Panc1 (cell line): ENCODE measurements at regions not wholly inside any gene's neighbourhood (a gene's known extent, or its start where the extent isn't known, plus 50 kb on each side); places are given as distances from the start of the nearest gene placed in this dataset.

ENCODE experiments used
- ATAC-seq: fragments of 200-7000 bp; cut with Tn5 transposase; 2 replicates; pipeline ENCODE4 v1.9.1; 2020; ENCODE audit warnings: mild to moderate bottlenecking, moderate library complexity
- BruUV-seq: library from RNA; stranded (reverse); fragments of 400-500 nt; replicated peaks from 2 replicates; lab custom pipeline; 2021; lab: Mats Ljungman, UMichigan
- CTCF ChIA-PET: fragments of 300-600 bp; sonication (Branson Sonifier 250); formaldehyde crosslinking; loops from one replicate; lab custom pipeline; 2022; ENCODE audit warnings: antibody characterized with exemption; lab: Charles Lee
- POLR2A ChIA-PET: fragments of 300-600 bp; sonication (Branson Sonifier 250); formaldehyde crosslinking; loops from one replicate; lab custom pipeline; 2022; ENCODE audit warnings: antibody characterized with exemption; lab: Charles Lee
- DNase-seq: peaks from one replicate; pipeline ENCODE4 v3.0.0-alpha.2; 2010; ENCODE audit warnings: low read depth, low spot score
- H3K27ac ChIP-seq: 2 replicates; pipeline ENCODE4 v1.5.1; 2011; ENCODE audit warnings: mild to moderate bottlenecking, low read length, inconsistent platforms
- H3K27me3 ChIP-seq: fragments of 200-500 bp; sonication (Bioruptor generic); 2 replicates; pipeline ENCODE4 v1.6.0; 2014; ENCODE audit warnings: low read length, inconsistent platforms; ENCODE audit not compliant: control insufficient read depth, insufficient read depth
- H3K36me3 ChIP-seq: fragments of 200-500 bp; sonication (Bioruptor generic); 2 replicates; pipeline ENCODE4 v1.5.1; 2014; ENCODE audit warnings: inconsistent platforms, mild to moderate bottlenecking, low read length, moderate library complexity; ENCODE audit not compliant: control insufficient read depth, insufficient read depth
- H3K4me1 ChIP-seq: 2 replicates; pipeline ENCODE4 v1.5.1; 2011; ENCODE audit warnings: inconsistent platforms, mild to moderate bottlenecking, low read length, moderate library complexity; ENCODE audit not compliant: control insufficient read depth, insufficient read depth
- H3K4me3 ChIP-seq, 2 experiments: 2 replicates each; pipeline ENCODE4 v1.5.1; 2011 to 2012; ENCODE audit warnings: low read depth in 2 of 2, low read length in 2 of 2, mild to moderate bottlenecking in 2 of 2, inconsistent platforms in 1 of 2, moderate library complexity in 1 of 2
- H3K9me3 ChIP-seq: fragments of 200-500 bp; sonication (Bioruptor generic); 2 replicates; pipeline ENCODE4 v1.5.1; 2014; ENCODE audit warnings: low read depth, mild to moderate bottlenecking, inconsistent platforms, low read length, moderate library complexity; ENCODE audit not compliant: control insufficient read depth, insufficient read depth
- POLR2AphosphoS5 ChIP-seq: IDR thresholded peaks from 2 replicates; pipeline ENCODE4 v1.6.1; 2012; ENCODE audit warnings: mild to moderate bottlenecking, low read depth, low read length, moderate library complexity
- SIN3A ChIP-seq: IDR thresholded peaks from 2 replicates; pipeline ENCODE4 v1.6.1; 2012; ENCODE audit warnings: low read depth, mild to moderate bottlenecking, low read length, moderate library complexity, borderline replicate concordance; ENCODE audit not compliant: insufficient read depth
- TCF7L2 ChIP-seq: IDR thresholded peaks from 2 replicates; pipeline ENCODE4 v1.6.1; 2011; ENCODE audit warnings: mild to moderate bottlenecking, low read depth, low read length, inconsistent platforms
- in situ Hi-C: cut with HindIII; loops from 2 replicates; pipeline ENCODE4 v1.10.0; 2016; ENCODE audit warnings: low sequenced_read_pairs, low pct_unique_long_range_greater_than_20kb
- intact Hi-C: fragments of 100-400 bp; cut with micrococcal nuclease; formaldehyde crosslinking; loops from one replicate; pipeline ENCODE4 v1.10.0; 2022; ENCODE audit not compliant: unreplicated experiment
- TF ChIP-seq, protein P1 (sequence below): fragments of 450-650 bp; IDR thresholded peaks from 2 replicates; pipeline ENCODE4 v1.5.1; 2017; ENCODE audit warnings: mild to moderate bottlenecking
- TF ChIP-seq, protein P2 (sequence below), 2 experiments: IDR thresholded peaks; 2 replicates each; pipeline ENCODE4 v1.6.1; 2011 to 2012; ENCODE audit warnings: low read depth in 2 of 2, control low read depth in 1 of 2, low read length in 1 of 2, mild to moderate bottlenecking in 1 of 2, moderate library complexity in 1 of 2; ENCODE audit not compliant: insufficient read depth in 1 of 2

DNA sequence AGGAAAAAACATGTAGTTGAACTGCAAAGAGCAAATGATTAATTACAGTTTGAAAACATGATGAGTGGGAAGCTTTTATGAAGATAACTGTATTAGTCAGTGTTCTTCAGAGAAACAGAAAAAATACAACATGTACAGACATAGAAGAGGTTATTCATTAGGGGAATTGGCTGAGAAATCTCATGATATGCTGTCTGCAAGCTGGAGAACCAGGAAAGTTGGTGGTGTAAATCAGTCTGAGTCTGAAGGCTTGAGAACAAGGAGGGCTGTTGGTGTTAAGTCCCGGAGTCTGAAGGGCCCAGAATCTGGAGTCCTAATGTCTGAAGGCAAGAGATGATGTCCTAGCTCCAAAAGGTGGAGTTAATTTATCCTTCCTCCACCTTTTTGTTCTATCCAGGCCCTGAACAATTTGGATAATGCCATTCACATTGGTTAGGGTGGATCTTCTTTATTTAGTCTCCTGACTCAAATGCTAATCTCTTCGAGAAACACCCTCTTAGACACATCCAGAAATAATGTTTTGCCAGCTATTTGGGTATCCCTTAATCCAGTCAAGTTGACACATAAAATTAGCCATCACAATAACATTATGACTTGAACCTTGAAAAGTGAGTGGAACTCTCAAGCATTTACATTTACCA lies 672.9 kb upstream of the PTBP2 start:
- Histone ChIP-seq H3K27ac (no peak overlapping the region), H3K9me3 (no peaks in the 10 kb centered on the region), H3K27me3 (no peaks in the 10 kb centered on the region), H3K4me3 (no peak overlapping the region), H3K36me3 (no peaks in the 10 kb centered on the region), H3K4me1 (no peaks in the 10 kb centered on the region)
- BruUV-seq, result no TSS peak
- ChIA-PET CTCF (no interaction called here), POLR2A (no interaction called here)
- intact Hi-C loops, result no loop called here
- DNase-seq (no peak), ATAC-seq (no peak)
- in situ Hi-C loops, result no loop called here
- TF ChIP-seq POLR2AphosphoS5 (no peak), TCF7L2 (no peak), SIN3A (no peak)
- TF ChIP-seq, protein P1, sequence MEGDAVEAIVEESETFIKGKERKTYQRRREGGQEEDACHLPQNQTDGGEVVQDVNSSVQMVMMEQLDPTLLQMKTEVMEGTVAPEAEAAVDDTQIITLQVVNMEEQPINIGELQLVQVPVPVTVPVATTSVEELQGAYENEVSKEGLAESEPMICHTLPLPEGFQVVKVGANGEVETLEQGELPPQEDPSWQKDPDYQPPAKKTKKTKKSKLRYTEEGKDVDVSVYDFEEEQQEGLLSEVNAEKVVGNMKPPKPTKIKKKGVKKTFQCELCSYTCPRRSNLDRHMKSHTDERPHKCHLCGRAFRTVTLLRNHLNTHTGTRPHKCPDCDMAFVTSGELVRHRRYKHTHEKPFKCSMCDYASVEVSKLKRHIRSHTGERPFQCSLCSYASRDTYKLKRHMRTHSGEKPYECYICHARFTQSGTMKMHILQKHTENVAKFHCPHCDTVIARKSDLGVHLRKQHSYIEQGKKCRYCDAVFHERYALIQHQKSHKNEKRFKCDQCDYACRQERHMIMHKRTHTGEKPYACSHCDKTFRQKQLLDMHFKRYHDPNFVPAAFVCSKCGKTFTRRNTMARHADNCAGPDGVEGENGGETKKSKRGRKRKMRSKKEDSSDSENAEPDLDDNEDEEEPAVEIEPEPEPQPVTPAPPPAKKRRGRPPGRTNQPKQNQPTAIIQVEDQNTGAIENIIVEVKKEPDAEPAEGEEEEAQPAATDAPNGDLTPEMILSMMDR, result no peak
- TF ChIP-seq, protein P2, sequence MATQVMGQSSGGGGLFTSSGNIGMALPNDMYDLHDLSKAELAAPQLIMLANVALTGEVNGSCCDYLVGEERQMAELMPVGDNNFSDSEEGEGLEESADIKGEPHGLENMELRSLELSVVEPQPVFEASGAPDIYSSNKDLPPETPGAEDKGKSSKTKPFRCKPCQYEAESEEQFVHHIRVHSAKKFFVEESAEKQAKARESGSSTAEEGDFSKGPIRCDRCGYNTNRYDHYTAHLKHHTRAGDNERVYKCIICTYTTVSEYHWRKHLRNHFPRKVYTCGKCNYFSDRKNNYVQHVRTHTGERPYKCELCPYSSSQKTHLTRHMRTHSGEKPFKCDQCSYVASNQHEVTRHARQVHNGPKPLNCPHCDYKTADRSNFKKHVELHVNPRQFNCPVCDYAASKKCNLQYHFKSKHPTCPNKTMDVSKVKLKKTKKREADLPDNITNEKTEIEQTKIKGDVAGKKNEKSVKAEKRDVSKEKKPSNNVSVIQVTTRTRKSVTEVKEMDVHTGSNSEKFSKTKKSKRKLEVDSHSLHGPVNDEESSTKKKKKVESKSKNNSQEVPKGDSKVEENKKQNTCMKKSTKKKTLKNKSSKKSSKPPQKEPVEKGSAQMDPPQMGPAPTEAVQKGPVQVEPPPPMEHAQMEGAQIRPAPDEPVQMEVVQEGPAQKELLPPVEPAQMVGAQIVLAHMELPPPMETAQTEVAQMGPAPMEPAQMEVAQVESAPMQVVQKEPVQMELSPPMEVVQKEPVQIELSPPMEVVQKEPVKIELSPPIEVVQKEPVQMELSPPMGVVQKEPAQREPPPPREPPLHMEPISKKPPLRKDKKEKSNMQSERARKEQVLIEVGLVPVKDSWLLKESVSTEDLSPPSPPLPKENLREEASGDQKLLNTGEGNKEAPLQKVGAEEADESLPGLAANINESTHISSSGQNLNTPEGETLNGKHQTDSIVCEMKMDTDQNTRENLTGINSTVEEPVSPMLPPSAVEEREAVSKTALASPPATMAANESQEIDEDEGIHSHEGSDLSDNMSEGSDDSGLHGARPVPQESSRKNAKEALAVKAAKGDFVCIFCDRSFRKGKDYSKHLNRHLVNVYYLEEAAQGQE (IDR thresholded peaks at IDR 0.05; ENCODE audit: insufficient read depth in 1 of 2, low read depth in 2 of 2, low read length in 1 of 2), result no peak

DNA sequence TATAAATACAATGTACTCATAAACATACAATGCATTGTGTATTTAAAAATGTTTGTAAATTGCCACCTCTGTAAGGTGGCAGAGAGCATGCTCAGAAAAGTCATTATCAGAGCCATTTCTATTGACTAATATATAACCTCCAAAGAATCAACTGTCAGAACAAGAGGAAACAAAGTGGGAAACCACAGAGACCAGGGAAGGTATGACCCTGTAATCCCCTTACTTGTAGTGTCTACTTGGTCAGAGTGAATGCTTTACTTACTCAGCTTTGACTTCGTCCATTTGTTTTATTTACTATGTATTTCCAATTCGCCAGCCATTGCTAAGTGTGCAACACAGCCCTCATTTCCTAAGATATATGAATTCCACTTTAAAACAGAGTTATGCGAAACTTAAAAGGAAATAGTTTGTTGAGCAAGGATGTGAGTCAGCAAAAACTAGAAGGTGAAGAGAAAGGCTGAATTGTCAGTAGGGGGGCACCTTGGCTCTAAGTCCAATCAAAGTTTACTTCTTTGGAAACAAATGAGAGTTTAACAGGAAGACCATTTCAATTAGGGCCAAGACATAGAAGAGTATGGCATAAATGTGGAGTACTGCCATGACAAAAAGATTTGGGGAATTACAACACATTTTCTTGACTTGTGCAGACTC lies 671.7 kb upstream of the PTBP2 start:
- intact Hi-C loops, result no loop called here
- POLR2A ChIA-PET, result no interaction called here
- TF ChIP-seq TCF7L2 (no peak), SIN3A (no peak), POLR2AphosphoS5 (no peak)
- TF ChIP-seq, protein P2 (IDR thresholded peaks at IDR 0.05; ENCODE audit: insufficient read depth in 1 of 2, low read depth in 2 of 2, low read length in 1 of 2), result no peak
- TF ChIP-seq, protein P1, result no peak
- BruUV-seq, result no TSS peak
- H3K36me3 ChIP-seq, result no peaks in the 10 kb centered on the region
- H3K27me3 ChIP-seq, result no peaks in the 10 kb centered on the region
- ATAC-seq (no peak), DNase-seq (no peak)
- no peak overlapping the region for H3K27ac ChIP-seq
- no peaks in the 10 kb centered on the region for H3K4me1 ChIP-seq
- in situ Hi-C loops, result no loop called here
- no peaks in the 10 kb centered on the region for H3K9me3 ChIP-seq
- no peak overlapping the region for H3K4me3 ChIP-seq
- CTCF ChIA-PET, result no interaction called here
